Astrocyte (in vitro differentiated cells and primary cell): ENCODE measurements at regions not wholly inside any gene's neighbourhood (a gene's known extent, or its start where the extent isn't known, plus 50 kb on each side); places are given as distances from the start of the nearest gene placed in this dataset.
"Not testable (repeated sequence)": the region's sequence is repeated elsewhere in the genome, so short reads cannot be mapped to it uniquely, and the experiment has no call there.

Source experiments
- DNase-seq: peaks from one replicate; pipeline ENCODE4 v3.0.0-alpha.2; 2010; ENCODE audit warnings: low read depth
- FAIRE-seq: peaks from 2 replicates; lab custom pipeline; 2011; peaks lifted over from hg19 to GRCh38; lab: Jason Lieb, UNC
- H2AFZ ChIP-seq: 2 replicates; pipeline ENCODE4 v1.6.0; 2012; ENCODE audit warnings: low read depth, low read length, inconsistent platforms
- H3K27ac ChIP-seq: 2 replicates; pipeline ENCODE4 v1.5.1; 2011; ENCODE audit warnings: low read depth, low read length, inconsistent platforms
- H3K27me3 ChIP-seq: 2 replicates; pipeline ENCODE4 v1.6.0; 2011; ENCODE audit warnings: low read length, inconsistent platforms; ENCODE audit not compliant: insufficient read depth
- H3K36me3 ChIP-seq: 2 replicates; pipeline ENCODE4 v1.5.1; 2011; ENCODE audit warnings: low read length, inconsistent platforms; ENCODE audit not compliant: insufficient read depth
- H3K4me1 ChIP-seq: 2 replicates; pipeline ENCODE4 v1.5.1; 2011; ENCODE audit warnings: low read length, inconsistent platforms; ENCODE audit not compliant: insufficient read depth
- H3K4me2 ChIP-seq: 2 replicates; pipeline ENCODE4 v1.6.0; 2012; ENCODE audit warnings: low read length, inconsistent platforms
- H3K4me3 ChIP-seq: 2 replicates; pipeline ENCODE4 v1.5.1; 2011; ENCODE audit warnings: low read depth, mild to moderate bottlenecking, low read length, inconsistent platforms; ENCODE audit not compliant: insufficient read depth
- H3K79me2 ChIP-seq: 2 replicates; pipeline ENCODE4 v1.6.0; 2012; ENCODE audit warnings: mild to moderate bottlenecking, low read length, inconsistent platforms; ENCODE audit not compliant: insufficient read depth
- H3K9ac ChIP-seq: 2 replicates; pipeline ENCODE4 v1.6.0; 2012; ENCODE audit warnings: mild to moderate bottlenecking, low read length, inconsistent platforms
- H3K9me3 ChIP-seq: 2 replicates; pipeline ENCODE4 v1.5.1; 2012; ENCODE audit warnings: low read depth, mild to moderate bottlenecking, low read length, inconsistent platforms; ENCODE audit not compliant: insufficient read depth
- H4K20me1 ChIP-seq: 2 replicates; pipeline ENCODE4 v1.6.0; 2012; ENCODE audit warnings: low read length, inconsistent platforms; ENCODE audit not compliant: insufficient read depth
- H3K27ac Mint-ChIP-seq: one replicate; pipeline ENCODE4 v1.8.0; 2021; ENCODE audit warnings: mild to moderate bottlenecking, mixed read lengths; ENCODE audit not compliant: unreplicated experiment
- H3K27me3 Mint-ChIP-seq: one replicate; pipeline ENCODE4 v1.8.0; 2021; ENCODE audit warnings: low read depth, mixed read lengths; ENCODE audit not compliant: unreplicated experiment
- H3K36me3 Mint-ChIP-seq: one replicate; pipeline ENCODE4 v1.8.0; 2021; ENCODE audit warnings: low read depth, mixed read lengths; ENCODE audit not compliant: unreplicated experiment
- H3K4me1 Mint-ChIP-seq: one replicate; pipeline ENCODE4 v1.8.0; 2021; ENCODE audit warnings: low read depth, mixed read lengths; ENCODE audit not compliant: unreplicated experiment
- H3K4me3 Mint-ChIP-seq: one replicate; pipeline ENCODE4 v1.8.0; 2021; ENCODE audit warnings: mild to moderate bottlenecking, moderate library complexity, mixed read lengths; ENCODE audit not compliant: unreplicated experiment
- H3K9me3 Mint-ChIP-seq: one replicate; pipeline ENCODE4 v1.8.0; 2021; ENCODE audit warnings: mild to moderate bottlenecking, mixed read lengths; ENCODE audit not compliant: unreplicated experiment
- EZH2 ChIP-seq: IDR thresholded peaks from 2 replicates; pipeline ENCODE4 v1.6.1; 2012; ENCODE audit warnings: mild to moderate bottlenecking, low read length, inconsistent platforms; ENCODE audit not compliant: insufficient read depth
- TF ChIP-seq, protein P1 (sequence below): IDR thresholded peaks from 2 replicates; pipeline ENCODE4 v1.5.1; 2011; ENCODE audit warnings: low read depth, mild to moderate bottlenecking, inconsistent platforms, low read length, moderate library complexity; ENCODE audit not compliant: insufficient read depth

DNA sequence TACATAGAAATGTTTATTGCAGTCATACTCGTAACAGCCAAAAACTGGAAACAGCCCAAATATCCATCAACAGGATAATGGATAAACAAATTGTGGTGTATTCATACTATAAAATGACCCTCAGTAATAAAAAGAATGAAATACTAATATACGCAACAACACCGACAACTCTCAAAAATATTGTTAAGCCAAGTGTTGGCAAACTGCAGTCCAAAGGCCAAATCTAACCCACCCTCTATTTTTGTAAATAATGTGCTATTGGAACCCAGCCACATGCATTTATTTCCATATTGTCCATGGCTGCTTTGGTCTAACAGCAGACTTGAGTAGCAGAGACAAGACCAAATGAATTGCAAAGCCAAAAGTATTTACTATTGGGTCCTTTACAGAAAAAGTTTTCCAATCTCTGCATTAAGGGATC lies 151.0 kb downstream of the MREG start:
- H2AFZ ChIP-seq = no peak overlapping the region
- FAIRE-seq (no peak), DNase-seq (no peak)
- Mint-ChIP-seq H3K4me1 (no peaks in the 10 kb centered on the region), H3K27me3 (peaks cover 6% of the 10 kb centered on the region), H3K9me3 (peaks cover 3% of the 10 kb centered on the region), H3K36me3 (no peaks in the 10 kb centered on the region), H3K27ac (no peak overlapping the region), H3K4me3 (peak overlapping the region; percentile 34)
- no peaks in the 10 kb centered on the region for H3K4me1 ChIP-seq
- H3K79me2 ChIP-seq = no peaks in the 10 kb centered on the region
- TF ChIP-seq, protein P1, sequence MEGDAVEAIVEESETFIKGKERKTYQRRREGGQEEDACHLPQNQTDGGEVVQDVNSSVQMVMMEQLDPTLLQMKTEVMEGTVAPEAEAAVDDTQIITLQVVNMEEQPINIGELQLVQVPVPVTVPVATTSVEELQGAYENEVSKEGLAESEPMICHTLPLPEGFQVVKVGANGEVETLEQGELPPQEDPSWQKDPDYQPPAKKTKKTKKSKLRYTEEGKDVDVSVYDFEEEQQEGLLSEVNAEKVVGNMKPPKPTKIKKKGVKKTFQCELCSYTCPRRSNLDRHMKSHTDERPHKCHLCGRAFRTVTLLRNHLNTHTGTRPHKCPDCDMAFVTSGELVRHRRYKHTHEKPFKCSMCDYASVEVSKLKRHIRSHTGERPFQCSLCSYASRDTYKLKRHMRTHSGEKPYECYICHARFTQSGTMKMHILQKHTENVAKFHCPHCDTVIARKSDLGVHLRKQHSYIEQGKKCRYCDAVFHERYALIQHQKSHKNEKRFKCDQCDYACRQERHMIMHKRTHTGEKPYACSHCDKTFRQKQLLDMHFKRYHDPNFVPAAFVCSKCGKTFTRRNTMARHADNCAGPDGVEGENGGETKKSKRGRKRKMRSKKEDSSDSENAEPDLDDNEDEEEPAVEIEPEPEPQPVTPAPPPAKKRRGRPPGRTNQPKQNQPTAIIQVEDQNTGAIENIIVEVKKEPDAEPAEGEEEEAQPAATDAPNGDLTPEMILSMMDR = no peak
- no peak for TF ChIP-seq EZH2
- H3K4me3 ChIP-seq = no peak overlapping the region
- no peaks in the 10 kb centered on the region for H4K20me1 ChIP-seq
- H3K27ac ChIP-seq = no peak overlapping the region
- H3K9ac ChIP-seq = no peak overlapping the region
- H3K27me3 ChIP-seq = no peaks in the 10 kb centered on the region
- H3K4me2 ChIP-seq = no peak overlapping the region
- no peaks in the 10 kb centered on the region for H3K9me3 ChIP-seq
- no peaks in the 10 kb centered on the region for H3K36me3 ChIP-seq

DNA sequence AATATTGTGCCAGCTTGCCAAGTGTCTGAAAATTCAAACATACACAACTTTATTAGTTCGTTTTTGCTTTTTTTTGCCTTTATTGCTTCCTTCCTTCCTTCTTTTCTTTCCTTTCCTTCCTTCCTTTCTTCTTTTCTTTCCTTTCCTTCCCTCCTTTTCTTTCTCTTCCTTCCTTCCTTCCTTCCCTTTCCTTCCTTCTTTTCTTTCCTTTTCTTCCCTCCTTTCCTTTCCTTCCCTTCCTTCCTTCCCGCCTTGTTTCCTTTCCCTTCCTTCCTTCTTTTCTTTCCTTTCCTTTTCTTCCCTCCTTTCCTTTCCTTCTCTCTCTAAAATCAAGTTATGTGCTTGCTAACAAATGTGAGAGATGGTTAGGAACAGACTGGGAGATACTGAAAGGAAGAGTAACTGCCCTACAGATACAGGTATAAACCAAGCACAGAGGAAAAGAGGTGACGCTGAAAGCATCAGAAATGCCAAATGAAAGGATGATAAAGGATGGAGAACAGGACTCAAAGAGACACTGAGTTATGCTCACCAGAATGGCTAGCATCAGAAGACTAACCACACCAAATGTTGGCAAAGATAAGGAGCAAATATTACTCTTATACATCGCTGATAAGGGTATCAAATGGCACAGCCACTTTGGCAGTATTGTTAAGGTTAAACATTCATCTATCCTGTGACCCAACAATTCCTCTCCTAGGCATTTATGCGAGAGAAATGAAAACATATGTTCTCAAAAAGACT lies 151.6 kb downstream of the MREG start:
- Mint-ChIP-seq H3K4me1 (no peaks in the 10 kb centered on the region), H3K4me3 (peak overlapping the region; percentile 34), H3K27me3 (peaks cover 6% of the 10 kb centered on the region), H3K36me3 (no peaks in the 10 kb centered on the region), H3K27ac (no peak overlapping the region), H3K9me3 (peaks cover 3% of the 10 kb centered on the region)
- H3K9ac ChIP-seq = no peak overlapping the region
- DNase-seq (no peak), FAIRE-seq (peak; percentile 13)
- H4K20me1 ChIP-seq = no peaks in the 10 kb centered on the region
- no peaks in the 10 kb centered on the region for H3K4me1 ChIP-seq
- TF ChIP-seq EZH2 = no peak
- TF ChIP-seq, protein P1 = no peak
- no peaks in the 10 kb centered on the region for H3K9me3 ChIP-seq
- no peak overlapping the region for H3K4me3 ChIP-seq
- H3K27ac ChIP-seq = no peak overlapping the region
- no peaks in the 10 kb centered on the region for H3K27me3 ChIP-seq
- H2AFZ ChIP-seq = no peak overlapping the region
- no peaks in the 10 kb centered on the region for H3K79me2 ChIP-seq
- no peaks in the 10 kb centered on the region for H3K36me3 ChIP-seq
- no peak overlapping the region for H3K4me2 ChIP-seq

DNA sequence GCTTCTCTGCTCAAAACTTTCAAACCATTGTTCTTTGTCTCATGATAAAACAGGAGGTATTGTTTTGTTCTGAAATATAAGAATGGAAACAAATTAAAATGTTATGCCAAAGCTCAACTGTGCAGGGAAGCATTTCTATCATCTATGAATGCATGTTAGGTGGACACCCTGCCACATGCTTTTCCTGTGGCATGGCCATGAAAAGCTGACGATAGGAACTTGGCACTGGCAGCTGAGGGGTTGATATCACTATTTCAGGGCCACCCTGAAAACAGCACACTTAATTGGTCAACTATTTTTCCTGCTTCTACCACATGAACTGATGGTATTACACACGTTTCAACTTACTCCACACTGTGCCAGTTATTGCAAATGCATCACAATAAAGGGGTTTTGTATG lies 157.3 kb downstream of the MREG start:
- Histone ChIP-seq H3K36me3 (no peaks in the 10 kb centered on the region), H2AFZ (no peak overlapping the region), H3K9ac (no peak overlapping the region), H3K27me3 (no peaks in the 10 kb centered on the region), H3K4me3 (no peak overlapping the region), H3K4me1 (peaks cover 7% of the 10 kb centered on the region), H3K27ac (no peak overlapping the region), H3K4me2 (no peak overlapping the region), H4K20me1 (no peaks in the 10 kb centered on the region), H3K9me3 (no peaks in the 10 kb centered on the region), H3K79me2 (no peaks in the 10 kb centered on the region)
- DNase-seq (no peak), FAIRE-seq (no peak)
- Mint-ChIP-seq H3K27me3 (peaks cover 6% of the 10 kb centered on the region), H3K4me3 (no peak overlapping the region), H3K36me3 (no peaks in the 10 kb centered on the region), H3K27ac (no peak overlapping the region), H3K9me3 (peaks cover 3% of the 10 kb centered on the region), H3K4me1 (peaks cover 3% of the 10 kb centered on the region)
- TF ChIP-seq EZH2 = no peak
- TF ChIP-seq, protein P1 = no peak

DNA sequence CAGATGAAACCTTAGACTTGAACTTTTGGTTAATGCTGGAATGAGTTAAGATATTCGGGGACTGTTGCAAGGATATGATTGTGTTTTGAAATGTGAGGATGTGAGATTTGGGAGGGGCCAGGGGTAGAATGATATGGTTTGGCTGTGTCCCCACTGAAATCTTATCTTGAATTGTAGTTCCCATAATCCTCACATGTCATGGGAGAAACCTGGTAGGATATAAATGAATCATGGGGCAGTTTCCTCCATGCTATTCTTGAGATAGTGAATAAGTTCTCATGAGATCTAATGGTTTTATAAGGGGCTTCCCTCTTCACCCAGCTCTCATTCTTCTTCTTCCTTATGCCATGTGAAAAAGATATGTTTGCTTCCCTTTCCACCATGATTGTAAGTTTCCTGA lies 158.0 kb downstream of the MREG start:
- H3K27ac Mint-ChIP-seq = peak overlapping the region; percentile 62
- H3K9me3 Mint-ChIP-seq = not testable (repeated sequence)

More for the DNA sequence above, 158.0 kb downstream of the MREG start:
- not testable (repeated sequence) for DNase-seq, H3K36me3 ChIP-seq, FAIRE-seq, H3K27ac ChIP-seq, H3K79me2 ChIP-seq, H3K27me3 ChIP-seq, H3K9ac ChIP-seq, H3K27me3 Mint-ChIP-seq, H3K4me2 ChIP-seq, H3K9me3 ChIP-seq, H3K36me3 Mint-ChIP-seq, H2AFZ ChIP-seq, H3K4me3 ChIP-seq, H4K20me1 ChIP-seq, H3K4me3 Mint-ChIP-seq
- H3K4me1 Mint-ChIP-seq = peaks cover 11% of the 10 kb centered on the region
- peaks cover 15% of the 10 kb centered on the region for H3K4me1 ChIP-seq
